Erythroblast (primary cell): ENCODE measurements at regions not wholly inside any gene's neighbourhood (a gene's known extent, or its start where the extent isn't known, plus 50 kb on each side); places are given as distances from the start of the nearest gene placed in this dataset.

Experiments used
- DNase-seq, 2 experiments: peaks; one replicate each; lab custom pipeline; 2025; lab: John Stamatoyannopoulos, UW
- GATA1 ChIP-seq: IDR thresholded peaks from 2 replicates; pipeline ENCODE4 v1.6.1; 2011; ENCODE audit warnings: low read depth, mild to moderate bottlenecking, control low read depth, low read length, moderate library complexity
- POLR2A ChIP-seq: IDR thresholded peaks from 2 replicates; pipeline ENCODE4 v1.6.1; 2011; ENCODE audit warnings: mild to moderate bottlenecking, low read length

- TF ChIP-seq POLR2A = no peak
- no peak for TF ChIP-seq GATA1
- DNase-seq = no peak
Measured at GRCh38 chr7:19463581-19463980, 245.3 kb downstream of the POLR1F start.

DNA sequence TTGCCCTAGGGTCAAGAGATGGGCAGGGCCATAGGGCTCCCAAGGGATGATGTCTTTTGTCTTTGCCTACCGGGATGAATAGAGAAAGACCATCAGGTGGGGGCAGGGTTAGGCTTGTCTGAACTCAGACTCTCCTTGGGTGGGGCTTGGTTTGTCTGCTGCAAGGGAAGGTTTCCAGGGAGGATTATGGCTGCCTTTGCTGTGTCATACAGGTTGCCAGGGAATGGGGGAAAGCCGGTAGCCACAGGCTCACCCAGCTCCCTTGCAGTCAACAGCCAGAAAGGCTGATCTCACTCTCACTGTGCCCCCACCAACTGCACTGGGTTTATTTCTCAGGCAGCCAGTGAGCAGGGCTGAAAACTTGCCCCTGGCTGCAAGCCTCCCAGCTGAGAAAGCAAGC lies 253.2 kb downstream of the POLR1F start:
- no peak for TF ChIP-seq POLR2A
- TF ChIP-seq GATA1 = no peak
- no peak for DNase-seq

DNA sequence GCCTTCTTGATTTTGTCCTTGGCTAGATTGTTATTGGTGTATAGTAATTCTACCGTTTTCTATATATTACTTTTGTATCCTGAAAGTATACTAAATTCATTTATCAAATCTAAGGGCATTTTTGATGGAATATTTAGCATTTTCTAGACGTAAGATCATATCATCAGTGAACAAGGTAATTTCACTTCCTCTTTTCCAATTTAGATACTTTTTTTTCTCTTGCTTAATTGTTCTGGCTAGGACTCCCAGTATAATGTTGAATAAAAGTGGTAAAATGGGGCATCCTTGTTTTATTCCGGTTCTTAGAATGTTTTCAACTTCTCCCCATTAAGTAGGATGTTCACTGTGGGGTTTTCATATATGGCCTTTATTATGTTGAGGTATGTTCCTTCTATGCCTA lies 260.7 kb downstream of the POLR1F start:
- TF ChIP-seq POLR2A (no peak), GATA1 (no peak)
- no peak for DNase-seq

DNA sequence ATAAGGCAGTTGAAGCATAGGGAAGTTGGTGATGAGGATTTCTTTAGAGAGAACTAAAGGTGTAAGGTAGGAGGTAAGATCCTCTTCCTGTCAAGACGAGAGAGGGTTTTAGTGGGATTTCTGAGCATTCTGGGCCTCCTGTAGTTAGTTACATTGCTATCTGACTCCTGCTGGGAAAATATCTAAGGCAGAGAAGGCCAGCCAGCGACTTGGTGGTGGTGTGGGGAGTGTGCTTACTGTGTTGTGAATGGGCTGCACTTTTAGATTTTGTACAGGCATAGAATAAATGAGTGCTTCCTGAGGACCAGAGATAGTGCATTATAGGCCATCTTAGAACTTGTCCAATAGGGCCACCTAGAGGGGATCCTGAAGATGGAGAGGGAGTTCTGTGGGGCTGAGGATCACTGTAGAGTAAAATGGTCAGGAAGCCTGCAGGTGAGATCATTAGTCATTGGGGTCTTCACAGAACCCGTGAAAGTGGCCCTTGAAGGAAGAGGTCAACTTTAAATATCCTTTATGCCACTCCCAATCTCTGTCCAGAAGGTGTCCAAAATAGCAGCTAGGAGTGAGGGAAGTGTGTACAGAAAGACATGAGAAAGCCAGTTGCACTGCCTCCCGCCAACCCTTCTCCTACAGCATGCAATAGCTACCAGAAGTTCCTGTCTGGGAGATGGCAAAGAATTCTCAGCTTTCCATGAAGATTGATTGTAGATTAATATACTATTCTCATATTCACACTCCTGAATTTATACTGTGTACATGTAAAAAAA lies 266.6 kb downstream of the POLR1F start:
- DNase-seq = peak; percentile 9 to 11
- TF ChIP-seq POLR2A (no peak), GATA1 (no peak)

GRCh38 chr7:19439517-19439916 lies 269.3 kb downstream of the POLR1F start:
- TF ChIP-seq POLR2A (no peak), GATA1 (no peak)
- no peak for DNase-seq

DNA sequence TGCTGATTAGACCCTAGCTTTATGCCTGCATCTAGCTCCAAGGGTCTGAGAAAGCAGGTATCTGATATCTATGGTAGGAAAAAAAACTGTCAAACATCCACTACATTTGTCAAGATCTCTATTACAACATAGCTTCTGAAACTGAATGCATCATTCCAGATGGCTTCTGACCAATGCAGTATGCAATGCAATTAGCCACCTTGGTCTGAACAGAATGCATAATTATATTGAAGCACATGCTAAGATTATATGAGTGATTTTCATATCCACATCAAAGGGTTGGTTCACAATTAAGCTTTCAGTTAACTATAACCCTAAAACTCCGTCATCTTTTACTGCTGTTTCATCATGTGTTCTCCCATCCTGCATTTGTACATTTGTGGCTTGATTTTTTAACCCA lies 271.4 kb downstream of the POLR1F start:
- no peak for DNase-seq
- no peak for TF ChIP-seq GATA1
- TF ChIP-seq POLR2A = no peak

GRCh38 chr7:19427944-19428343 lies 280.9 kb downstream of the POLR1F start:
- no peak for DNase-seq
- TF ChIP-seq POLR2A (no peak), GATA1 (no peak)

DNA sequence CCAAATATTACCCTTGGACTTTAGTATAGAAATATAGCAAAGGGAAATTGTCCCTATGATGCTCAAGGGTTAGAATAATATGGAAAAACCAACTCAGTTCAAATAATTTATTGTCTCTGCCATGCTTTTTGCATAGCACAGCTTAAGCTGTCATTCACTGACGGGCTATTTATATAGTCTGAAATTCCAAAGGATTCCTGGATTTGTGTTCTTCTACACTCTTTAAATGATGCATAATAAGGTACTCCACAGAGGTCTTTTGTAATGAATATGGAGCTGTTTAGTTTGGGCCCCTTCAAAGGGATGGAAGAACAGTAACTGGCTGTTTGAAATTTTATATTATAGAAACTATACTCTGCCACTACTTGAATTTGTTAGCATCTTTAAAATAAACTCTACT lies 276.6 kb upstream of the FERD3L start:
- TF ChIP-seq POLR2A (no peak), GATA1 (no peak)
- DNase-seq = no peak

- no peak for DNase-seq
- TF ChIP-seq GATA1 = no peak
- TF ChIP-seq POLR2A = no peak
Measured at GRCh38 chr7:19417231-19417630, 272.0 kb upstream of the FERD3L start.

GRCh38 chr7:19415123-19415522 lies 269.9 kb upstream of the FERD3L start:
- no peak for DNase-seq
- TF ChIP-seq GATA1 (no peak), POLR2A (no peak)

DNA sequence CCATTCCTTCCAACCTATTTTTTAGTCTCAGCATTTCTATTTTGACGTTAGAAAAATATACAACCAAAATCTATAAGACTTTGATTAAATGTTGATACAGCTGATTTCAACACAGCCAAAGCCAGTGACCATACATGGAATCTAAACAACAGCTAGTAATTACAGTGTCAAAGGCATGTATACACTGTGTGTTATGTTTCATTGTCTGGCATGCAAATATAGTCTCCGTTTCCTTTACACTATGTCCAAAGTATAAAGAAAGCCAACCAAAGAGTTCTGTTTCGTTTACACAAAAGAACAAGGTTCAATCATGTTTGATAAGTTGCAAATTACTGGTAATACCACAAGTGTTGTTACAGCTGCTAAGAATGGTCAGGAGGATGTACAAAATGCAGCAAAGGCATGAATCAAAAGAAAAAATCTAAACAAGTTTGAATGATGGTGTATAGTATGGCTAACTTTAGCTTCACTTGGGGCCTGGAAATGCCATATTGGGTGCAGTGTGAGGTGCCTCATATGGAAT lies 268.3 kb upstream of the FERD3L start:
- no peak for DNase-seq
- TF ChIP-seq GATA1 (no peak), POLR2A (no peak)

- no peak for DNase-seq
Measured at GRCh38 chr7:19410691-19411090, 265.5 kb upstream of the FERD3L start.

GRCh38 chr7:19410106-19410505 lies 264.9 kb upstream of the FERD3L start:
- DNase-seq = no peak
- TF ChIP-seq POLR2A = no peak
- TF ChIP-seq GATA1 = no peak

More at GRCh38 chr7:19410691-19411090, 265.5 kb upstream of the FERD3L start:
- TF ChIP-seq GATA1 (no peak), POLR2A (no peak)

- no peak for TF ChIP-seq GATA1
- no peak for TF ChIP-seq POLR2A
- no peak for DNase-seq
Measured at GRCh38 chr7:19408706-19409220, 263.5 kb upstream of the FERD3L start.

DNA sequence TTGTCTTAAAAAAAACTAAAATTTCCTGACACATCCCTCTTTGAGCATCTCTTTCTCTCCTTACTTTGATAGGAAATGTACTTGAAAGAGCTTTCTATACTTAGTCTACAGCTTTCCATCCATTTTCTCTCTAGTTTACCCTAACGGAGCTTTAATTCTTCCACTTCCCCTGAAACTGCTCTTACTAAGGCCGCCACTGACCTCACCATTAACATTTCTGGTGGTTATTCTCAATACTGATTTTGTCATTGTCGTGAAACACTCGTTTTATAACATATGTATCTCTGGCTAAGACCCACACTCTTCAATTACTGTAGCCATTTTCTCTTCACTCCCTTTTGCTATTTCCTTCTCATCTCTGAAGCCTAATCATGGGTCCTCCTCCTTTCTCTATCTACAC lies 262.0 kb upstream of the FERD3L start:
- no peak for DNase-seq
- no peak for TF ChIP-seq POLR2A
